GM12878 (cell line): ENCODE measurements at regions not wholly inside any gene's neighbourhood (a gene's known extent, or its start where the extent isn't known, plus 50 kb on each side); places are given as distances from the start of the nearest gene placed in this dataset.

Source experiments
- ATAC-seq: fragments of 200-7000 bp; cut with Tn5 transposase; 3 replicates; pipeline ENCODE4 v1.9.1; 2020; ENCODE audit warnings: mild to moderate bottlenecking, moderate library complexity
- BruUV-seq: library from RNA; stranded (reverse); fragments of 400-500 nt; replicated peaks from 2 replicates; lab custom pipeline; 2021; lab: Mats Ljungman, UMichigan
- CTCF ChIA-PET: fragments of 300-600 bp; sonication (Branson Sonifier 250); formaldehyde crosslinking; extraction: SDS; loops from one replicate; lab custom pipeline; 2021; ENCODE audit warnings: inconsistent platforms; lab: Yijun Ruan, JAX
- POLR2A ChIA-PET: fragments of 350-600 bp; formaldehyde crosslinking; extraction: SDS; loops from one replicate; lab custom pipeline; 2021; ENCODE audit warnings: inconsistent platforms; lab: Charles Lee
- RAD21 ChIA-PET: fragments of 300-600 bp; sonication (Branson Sonifier 250); formaldehyde crosslinking; loops from one replicate; lab custom pipeline; 2023; ENCODE audit warnings: antibody characterized with exemption; ENCODE audit not compliant: unreplicated experiment; lab: Charles Lee
- SMC1A ChIA-PET: fragments of 300-600 bp; sonication (Branson Sonifier 250); formaldehyde crosslinking; loops from one replicate; lab custom pipeline; 2023; ENCODE audit not compliant: unreplicated experiment, uncharacterized antibody; lab: Charles Lee
- DNase-seq: peaks from one replicate; pipeline ENCODE4 v3.0.0-alpha.2; 2011; ENCODE audit warnings: low read depth, low spot score
- FAIRE-seq: peaks from 3 replicates; lab custom pipeline; 2011; peaks lifted over from hg19 to GRCh38; lab: Jason Lieb, UNC
- H2AFZ ChIP-seq: 2 replicates; pipeline ENCODE4 v1.6.0; 2011; ENCODE audit warnings: low read depth, low read length, control low read depth; ENCODE audit not compliant: control insufficient read depth
- H3K27ac ChIP-seq: 2 replicates; pipeline ENCODE4 v1.5.1; 2011; ENCODE audit warnings: control low read depth; ENCODE audit not compliant: control insufficient read depth, insufficient read depth
- H3K27me3 ChIP-seq, 2 experiments: replicated peaks in 1 of 2; 2 replicates each; pipeline versions ENCODE4 v1.6.0 to v1.6.1; 2011; ENCODE audit warnings: low read length in 1 of 2; ENCODE audit not compliant: control insufficient read depth in 2 of 2, insufficient read depth in 2 of 2
- H3K36me3 ChIP-seq, 2 experiments: 2 replicates each; pipeline ENCODE4 v1.5.1; 2011; ENCODE audit warnings: low read length in 1 of 2; ENCODE audit not compliant: control insufficient read depth in 2 of 2, insufficient read depth in 2 of 2
- H3K4me1 ChIP-seq: 2 replicates; pipeline ENCODE4 v1.6.1; 2011; ENCODE audit warnings: mild to moderate bottlenecking, low read length, moderate library complexity, mixed read lengths; ENCODE audit not compliant: control insufficient read depth, insufficient read depth
- H3K4me2 ChIP-seq: 2 replicates; pipeline ENCODE4 v1.6.0; 2011; ENCODE audit warnings: control low read depth; ENCODE audit not compliant: control insufficient read depth, insufficient read depth
- H3K4me3 ChIP-seq: fragments of 200-600 bp; sonication (generic); 2 replicates; pipeline ENCODE4 v1.5.1; 2016
- H3K79me2 ChIP-seq: 2 replicates; pipeline ENCODE4 v1.6.0; 2011; ENCODE audit warnings: low read length; ENCODE audit not compliant: control insufficient read depth, insufficient read depth
- H3K9ac ChIP-seq: 2 replicates; pipeline ENCODE4 v1.8.0; 2011; ENCODE audit warnings: low read length, control low read depth, mixed read lengths; ENCODE audit not compliant: control insufficient read depth, insufficient read depth
- H3K9me3 ChIP-seq: replicated peaks from 3 replicates; pipeline ENCODE4 v1.5.1; 2011; ENCODE audit warnings: mild to moderate bottlenecking, low read length; ENCODE audit not compliant: control insufficient read depth, insufficient read depth
- H4K20me1 ChIP-seq: 2 replicates; pipeline ENCODE4 v1.6.0; 2011; ENCODE audit not compliant: control insufficient read depth, insufficient read depth
- ATF7 ChIP-seq: fragments of 450-650 bp; IDR thresholded peaks from 2 replicates; pipeline ENCODE4 v1.6.1; 2016; ENCODE audit warnings: low read depth, mild to moderate bottlenecking
- BHLHE40 ChIP-seq, 2 experiments: fragments of 450-650 bp in 1 of 2; IDR thresholded peaks; 2 replicates each; pipeline ENCODE4 v1.6.1; 2011 to 2017; ENCODE audit warnings: low read depth in 2 of 2, borderline replicate concordance in 1 of 2, improper control_type of control experiment in 1 of 2, low read length in 1 of 2, mild to moderate bottlenecking in 1 of 2
- CEBPB ChIP-seq, 2 experiments: fragments of 150-350 bp in 1 of 2; IDR thresholded peaks; 2 replicates each; pipeline ENCODE4 v1.6.1; 2012 to 2014; ENCODE audit warnings: low read depth in 2 of 2, low read length in 2 of 2, borderline replicate concordance in 1 of 2, inconsistent platforms in 1 of 2
- ESRRA ChIP-seq: IDR thresholded peaks from 2 replicates; pipeline ENCODE4 v1.6.1; 2012; ENCODE audit warnings: mild to moderate bottlenecking, low read length, improper control_type of control experiment
- HDAC2 ChIP-seq: fragments of 200-600 bp; sonication (generic); IDR thresholded peaks from 2 replicates; pipeline ENCODE4 v1.6.1; 2017
- KDM1A ChIP-seq: fragments of 200-600 bp; sonication (generic); IDR thresholded peaks from 2 replicates; pipeline ENCODE4 v1.6.1; 2016; ENCODE audit warnings: borderline replicate concordance
- POLR2AphosphoS2 ChIP-seq: IDR thresholded peaks from 2 replicates; pipeline ENCODE4 v1.6.1; 2011; ENCODE audit warnings: low read depth, mild to moderate bottlenecking, low read length, improper control_type of control experiment, moderate library complexity
- TARDBP ChIP-seq: IDR thresholded peaks from 2 replicates; pipeline ENCODE4 v1.6.1; 2016; ENCODE audit warnings: borderline replicate concordance
- TCF3 ChIP-seq: IDR thresholded peaks from 2 replicates; pipeline ENCODE4 v1.6.1; 2012; ENCODE audit warnings: low read depth, mild to moderate bottlenecking, low read length, borderline replicate concordance; ENCODE audit not compliant: insufficient read depth
- USF1 ChIP-seq: IDR thresholded peaks from 2 replicates; pipeline ENCODE4 v1.6.1; 2011; ENCODE audit warnings: borderline replicate concordance, low read depth, mild to moderate bottlenecking, moderate library complexity, mixed read lengths, low read length; ENCODE audit not compliant: insufficient read depth; ENCODE audit errors: extremely low read length
- ZNF384 ChIP-seq: IDR thresholded peaks from 2 replicates; pipeline ENCODE4 v1.6.1; 2012; ENCODE audit warnings: low read depth, mild to moderate bottlenecking, low read length, improper control_type of control experiment, borderline replicate concordance
- ZZZ3 ChIP-seq: IDR thresholded peaks from 2 replicates; pipeline ENCODE4 v1.6.1; 2011; ENCODE audit warnings: low read depth; ENCODE audit not compliant: control insufficient read depth, insufficient read length
- WGBS: methylation state at CpG from one replicate; pipeline ENCODE4 v1.1.6; 2016; ENCODE audit warnings: low lambda C conversion rate; ENCODE audit not compliant: insufficient replicate concordance, insufficient coverage; ENCODE audit errors: missing lambda C conversion rate; 5-methylcytosine and 5-hydroxymethylcytosine counted together
- in situ Hi-C: fragments of 300-500 bp; cut with MboI; formaldehyde crosslinking; loops from 9 replicates; pipeline ENCODE4 v1.14.3; 2018; ENCODE audit warnings: mixed read lengths
- intact Hi-C: fragments of 100-400 bp; cut with micrococcal nuclease; formaldehyde crosslinking; loops from one replicate; pipeline ENCODE4 v1.14.2; 2022; ENCODE audit not compliant: unreplicated experiment

- FAIRE-seq: no peak
- DNase-seq: no peak
- SMC1A ChIA-PET: no interaction called here
- TF ChIP-seq ATF7 (no peak), KDM1A (no peak)
- in situ Hi-C loops: no loop called here
- Histone ChIP-seq H3K9me3 (no peaks in the 10 kb centered on the region), H3K27ac (no peak overlapping the region), H3K4me3 (no peak overlapping the region), H3K27me3 (no peaks in the 10 kb centered on the region), H4K20me1 (no peaks in the 10 kb centered on the region), H3K4me2 (no peak overlapping the region), H2AFZ (no peak overlapping the region), H3K9ac (no peak overlapping the region), H3K36me3 (no peaks in the 10 kb centered on the region), H3K4me1 (no peaks in the 10 kb centered on the region), H3K79me2 (no peaks in the 10 kb centered on the region)
- CTCF ChIA-PET: no interaction called here
- POLR2A ChIA-PET: no interaction called here
- ATAC-seq: no peak
- intact Hi-C loops: no loop called here
- RAD21 ChIA-PET: no interaction called here
- no TSS peak for BruUV-seq
Observed at GRCh38 chrX:97835969-97836368, 952.3 kb downstream of the RPA4 start.

GRCh38 chrX:97841544-97842179 is 958.0 kb downstream of the RPA4 start:
- no TSS peak for BruUV-seq
- H3K36me3 ChIP-seq: no peaks in the 10 kb centered on the region
- no peak overlapping the region for H3K4me3 ChIP-seq
- RAD21 ChIA-PET: no interaction called here
- no peak for ATAC-seq
- no peak overlapping the region for H2AFZ ChIP-seq
- no peaks in the 10 kb centered on the region; the same call in 2 of the 3 replicates for H3K9me3 ChIP-seq
- no peak overlapping the region for H3K9ac ChIP-seq
- no peaks in the 10 kb centered on the region for H3K4me1 ChIP-seq
- no peak for FAIRE-seq
- H4K20me1 ChIP-seq: no peaks in the 10 kb centered on the region
- no peak overlapping the region for H3K27ac ChIP-seq
- CTCF ChIA-PET: no interaction called here
- POLR2A ChIA-PET: no interaction called here
- no peaks in the 10 kb centered on the region for H3K79me2 ChIP-seq
- intact Hi-C loops (no loop called here), in situ Hi-C loops (no loop called here)
- no peak for DNase-seq
- SMC1A ChIA-PET: no interaction called here
- no peaks in the 10 kb centered on the region for H3K27me3 ChIP-seq
- 79% methylated on average over 31 of the region's 39 CpGs for WGBS
- H3K4me2 ChIP-seq: no peak overlapping the region
- TF ChIP-seq HDAC2 (no peak), POLR2AphosphoS2 (no peak), USF1 (no peak), BHLHE40 (IDR thresholded peaks at IDR 0.05; ENCODE audit: borderline replicate concordance in 1 of 2, low read depth in 2 of 2, low read length in 1 of 2) (no peak), TCF3 (no peak), TARDBP (no peak), ESRRA (no peak), ZZZ3 (no peak), ZNF384 (no peak), CEBPB (IDR thresholded peaks at IDR 0.05; ENCODE audit: borderline replicate concordance in 1 of 2, low read depth in 2 of 2, low read length in 2 of 2) (no peak)
